ENCODE measurements at regions not wholly inside any gene's neighbourhood (a gene's known extent, or its start where the extent isn't known, plus 50 kb on each side); places are given as distances from the start of the nearest gene placed in this dataset.

DNA sequence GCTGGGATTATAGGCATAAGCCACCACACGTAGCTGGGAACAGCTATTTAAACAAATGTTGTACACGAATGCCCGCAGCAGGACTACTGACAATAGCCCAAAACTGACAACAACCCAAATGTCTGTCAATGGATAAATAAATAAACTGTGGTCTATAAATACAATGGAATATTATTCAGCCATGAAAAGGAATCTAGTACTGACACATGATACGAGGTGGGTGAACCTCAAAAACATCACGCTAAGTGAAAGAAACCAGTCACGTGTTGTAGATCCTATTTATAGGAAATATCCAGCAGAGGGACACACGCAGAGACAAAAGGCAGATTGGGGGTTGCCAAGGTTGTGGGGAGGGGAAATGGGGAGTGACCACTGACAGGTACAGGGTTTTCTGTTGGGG is 390.0 kb upstream of the TNRC6C start:
- TF ChIP-seq, protein P1, sequence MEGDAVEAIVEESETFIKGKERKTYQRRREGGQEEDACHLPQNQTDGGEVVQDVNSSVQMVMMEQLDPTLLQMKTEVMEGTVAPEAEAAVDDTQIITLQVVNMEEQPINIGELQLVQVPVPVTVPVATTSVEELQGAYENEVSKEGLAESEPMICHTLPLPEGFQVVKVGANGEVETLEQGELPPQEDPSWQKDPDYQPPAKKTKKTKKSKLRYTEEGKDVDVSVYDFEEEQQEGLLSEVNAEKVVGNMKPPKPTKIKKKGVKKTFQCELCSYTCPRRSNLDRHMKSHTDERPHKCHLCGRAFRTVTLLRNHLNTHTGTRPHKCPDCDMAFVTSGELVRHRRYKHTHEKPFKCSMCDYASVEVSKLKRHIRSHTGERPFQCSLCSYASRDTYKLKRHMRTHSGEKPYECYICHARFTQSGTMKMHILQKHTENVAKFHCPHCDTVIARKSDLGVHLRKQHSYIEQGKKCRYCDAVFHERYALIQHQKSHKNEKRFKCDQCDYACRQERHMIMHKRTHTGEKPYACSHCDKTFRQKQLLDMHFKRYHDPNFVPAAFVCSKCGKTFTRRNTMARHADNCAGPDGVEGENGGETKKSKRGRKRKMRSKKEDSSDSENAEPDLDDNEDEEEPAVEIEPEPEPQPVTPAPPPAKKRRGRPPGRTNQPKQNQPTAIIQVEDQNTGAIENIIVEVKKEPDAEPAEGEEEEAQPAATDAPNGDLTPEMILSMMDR (conservative IDR thresholded peaks at IDR 0.05; ENCODE audit: low read depth, low read length), result no peak
- no peak for DNase-seq (ENCODE audit: low read depth)
- H3K4me3 ChIP-seq (ENCODE audit: low read depth, low read length), result no peak overlapping the region

DNA sequence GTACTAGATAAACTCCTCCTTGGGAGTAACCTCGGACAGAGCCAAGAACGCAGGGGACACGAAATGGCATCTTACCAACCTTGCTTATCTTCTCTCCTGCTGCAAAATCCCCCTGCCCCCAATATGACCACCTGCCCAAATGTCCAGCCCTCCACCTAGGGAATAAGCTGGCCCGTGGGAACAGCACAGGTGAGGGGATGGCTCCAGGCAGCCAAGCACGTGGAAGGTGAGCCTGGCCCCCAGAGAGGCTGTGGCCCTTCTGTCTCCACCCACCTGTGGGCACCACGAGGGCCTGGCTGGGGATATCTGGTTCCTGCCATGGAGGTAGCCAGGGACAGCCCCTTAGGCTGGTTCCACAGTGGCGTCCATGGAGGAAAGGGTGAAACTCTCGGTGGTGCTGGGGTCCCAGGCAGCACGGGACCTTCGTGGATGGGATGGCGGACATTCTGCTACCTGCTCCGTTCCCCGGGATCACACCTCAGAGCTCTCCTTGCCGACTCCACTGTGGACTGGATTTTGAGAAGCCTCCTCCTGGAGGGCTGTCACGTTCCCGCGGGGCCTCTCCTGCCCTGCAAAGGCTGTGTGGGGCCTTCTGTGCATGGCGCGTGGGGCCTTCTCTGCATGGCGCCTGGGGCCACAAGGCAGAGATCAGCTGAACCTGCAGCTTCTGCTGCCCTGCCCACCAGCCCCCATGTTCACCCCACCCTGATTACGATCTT is 388.5 kb upstream of the TNRC6C start:
- DNase-seq (ENCODE audit: low read depth), result no peak
- H3K4me3 ChIP-seq (ENCODE audit: low read depth, low read length), result no peak overlapping the region
- TF ChIP-seq, protein P1 (conservative IDR thresholded peaks at IDR 0.05; ENCODE audit: low read depth, low read length), result no peak

DNA sequence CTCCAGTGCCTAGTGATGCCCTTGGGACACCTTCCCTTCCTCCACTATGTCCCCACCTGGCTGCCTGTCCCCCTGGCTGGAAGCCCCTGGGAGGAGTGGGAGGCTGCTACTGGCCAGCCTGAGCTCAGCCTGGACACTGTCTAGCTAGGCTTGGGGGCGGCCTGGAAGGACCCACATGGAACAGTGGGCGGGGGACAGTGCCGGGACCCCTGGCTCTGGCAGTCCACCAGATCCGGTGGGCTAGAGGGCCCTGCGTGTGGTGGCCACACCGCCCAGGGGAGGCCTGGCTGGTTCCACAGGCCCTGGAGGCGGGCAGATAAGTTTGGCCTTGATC is 388.0 kb upstream of the TNRC6C start:
- H3K4me3 ChIP-seq (ENCODE audit: low read depth, low read length), result no peak overlapping the region
- DNase-seq (ENCODE audit: low read depth), result no peak
- TF ChIP-seq, protein P1 (conservative IDR thresholded peaks at IDR 0.05; ENCODE audit: low read depth, low read length), result no peak

DNA sequence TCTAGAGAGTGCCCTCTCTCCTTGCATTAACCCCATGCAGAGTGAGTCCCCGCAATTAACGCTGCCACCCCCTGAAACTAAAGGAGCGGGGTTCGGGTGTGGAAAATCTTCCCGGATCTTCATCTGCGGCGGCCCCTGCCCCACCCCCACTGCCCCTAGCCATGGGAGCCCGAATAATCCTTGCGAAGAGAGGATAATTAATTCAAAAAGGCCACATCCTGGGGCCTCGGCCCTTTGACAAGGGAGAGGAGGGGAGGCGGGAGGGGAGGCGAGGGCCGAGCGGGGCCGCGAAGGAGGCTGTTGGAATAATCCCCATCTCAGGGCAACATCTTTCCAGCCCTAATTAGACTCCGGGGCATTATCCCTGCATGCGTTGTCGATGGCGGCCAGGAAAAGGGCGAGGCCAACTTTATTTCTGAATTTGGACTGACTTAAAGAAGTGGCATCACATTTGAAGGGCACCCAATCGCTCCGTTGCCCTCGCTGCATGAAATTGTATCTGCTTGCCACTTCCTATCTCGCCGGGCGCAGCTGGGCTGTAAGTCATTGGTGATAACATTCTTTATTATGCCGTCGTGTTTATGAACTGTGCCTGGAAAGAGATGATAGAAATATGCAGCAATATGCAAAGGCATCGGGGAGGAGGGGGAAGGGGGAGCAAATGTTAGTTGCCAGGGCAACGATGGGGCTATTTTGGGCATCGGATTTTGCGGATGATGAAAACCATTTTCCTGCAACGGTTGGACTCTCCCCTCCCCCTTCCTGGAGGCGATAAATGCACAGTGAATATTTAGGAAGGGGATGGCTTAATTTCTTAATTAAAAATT is 387.1 kb upstream of the TNRC6C start:
- DNase-seq (ENCODE audit: low read depth), result no peak
- TF ChIP-seq, protein P1 (conservative IDR thresholded peaks at IDR 0.05; ENCODE audit: low read depth, low read length), result no peak
- H3K4me3 ChIP-seq (ENCODE audit: low read depth, low read length), result no peak overlapping the region

DNA sequence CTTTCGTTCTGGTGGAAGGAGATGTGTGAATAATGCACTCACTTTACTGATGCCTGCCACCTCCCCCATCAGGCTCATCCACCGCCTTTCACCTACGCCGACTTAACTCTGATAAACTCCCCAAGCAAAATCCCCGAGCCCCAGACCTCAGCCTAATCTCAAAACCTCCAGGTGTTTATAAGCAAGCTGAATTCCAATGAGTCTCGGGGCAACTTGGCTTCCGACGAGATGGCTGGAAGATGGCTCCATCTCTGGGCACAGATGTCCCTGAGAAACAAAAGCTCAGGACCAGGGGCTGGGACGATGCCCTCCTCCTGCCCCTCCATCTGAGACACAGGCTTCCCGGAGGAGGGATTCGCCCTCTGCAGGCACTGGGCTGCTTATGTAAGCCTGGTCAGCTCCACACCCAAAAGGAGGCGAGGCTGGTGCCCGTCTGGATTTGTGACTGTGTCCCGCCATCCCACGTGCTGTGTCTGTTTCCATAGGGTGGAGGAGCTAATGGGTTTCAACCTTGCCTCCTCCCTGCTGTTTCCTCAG is 386.4 kb upstream of the TNRC6C start:
- H3K4me3 ChIP-seq (ENCODE audit: low read depth, low read length), result no peak overlapping the region
- DNase-seq (ENCODE audit: low read depth), result no peak
- TF ChIP-seq, protein P1 (conservative IDR thresholded peaks at IDR 0.05; ENCODE audit: low read depth, low read length), result no peak

DNA sequence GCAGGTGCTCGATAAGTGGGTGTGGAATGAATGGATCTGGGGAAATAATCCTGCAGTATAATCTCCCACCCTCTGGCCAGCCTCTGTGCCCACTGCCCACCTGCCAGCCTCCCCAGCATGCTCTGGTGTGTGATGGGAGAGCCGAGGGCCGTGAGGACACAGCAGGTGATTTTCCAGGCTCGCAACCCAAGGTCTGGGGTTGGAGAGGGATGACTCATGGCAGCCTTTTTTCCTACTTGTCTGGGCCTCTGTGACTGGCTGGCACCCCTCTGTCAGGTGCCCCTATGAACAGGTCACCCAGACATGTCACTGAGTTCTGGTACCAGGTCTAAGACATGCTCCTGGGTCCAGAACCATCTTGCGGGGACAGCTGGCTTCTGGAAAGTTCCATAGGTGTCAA is 385.7 kb upstream of the TNRC6C start:
- no peak overlapping the region for H3K4me3 ChIP-seq (ENCODE audit: low read depth, low read length)
- TF ChIP-seq, protein P1 (conservative IDR thresholded peaks at IDR 0.05; ENCODE audit: low read depth, low read length), result no peak
- DNase-seq (ENCODE audit: low read depth), result no peak
